Ascending aorta (tissue), 2 donors: ENCODE measurements at regions not wholly inside any gene's neighbourhood (a gene's known extent, or its start where the extent isn't known, plus 50 kb on each side); places are given as distances from the start of the nearest gene placed in this dataset.

Source experiments
- DNase-seq, 2 donors: peaks; one replicate each; pipeline ENCODE4 v3.0.0-alpha.2; 2019; ENCODE audit warnings: low spot score in 2 of 2
- H3K27ac ChIP-seq, 2 donors: fragments of 200-600 bp; sonication (generic); one replicate each; pipeline ENCODE4 v1.5.1; 2016 to 2017; ENCODE audit warnings: mild to moderate bottlenecking in 1 of 2
- H3K27me3 ChIP-seq: fragments of 200-600 bp; sonication (generic); one replicate; pipeline ENCODE4 v1.5.1; 2017
- H3K36me3 ChIP-seq, 2 donors: fragments of 200-600 bp; sonication (generic); one replicate each; pipeline ENCODE4 v1.5.1; 2016
- H3K4me1 ChIP-seq, 2 donors: fragments of 200-600 bp; sonication (generic); one replicate each; pipeline ENCODE4 v1.5.1; 2016 to 2017; ENCODE audit warnings: mild to moderate bottlenecking in 1 of 2
- H3K4me3 ChIP-seq, 2 donors: fragments of 200-600 bp; sonication (generic); one replicate each; pipeline ENCODE4 v1.5.1; 2016 to 2017; ENCODE audit warnings: mild to moderate bottlenecking in 1 of 2
- H3K9me3 ChIP-seq, 2 donors: fragments of 200-600 bp; sonication (generic); one replicate each; pipeline ENCODE4 v1.5.1; 2016
- CTCF ChIP-seq, 3 experiments: fragments of 200-600 bp in 2 of 3; fragments of 450-650 bp in 1 of 3; sonication (generic) in 2 of 3; IDR thresholded peaks; one replicate each; pipeline ENCODE4 v1.5.1; 2016 to 2019; ENCODE audit warnings: antibody characterized with exemption in 3 of 3, mild to moderate bottlenecking in 1 of 3, moderate library complexity in 1 of 3
- intact Hi-C: fragments of 100-400 bp; cut with DNase I; formaldehyde crosslinking; loops from one replicate; pipeline ENCODE4 v1.15.1; 2023

GRCh38 chr20:11795071-11795615 is 122.5 kb upstream of the BTBD3 start:
- H3K27ac ChIP-seq = no peak overlapping the region
- H3K9me3 ChIP-seq = no peaks in the 10 kb centered on the region
- no peaks in the 10 kb centered on the region for H3K36me3 ChIP-seq
- no peak for DNase-seq
- no peak for TF ChIP-seq CTCF (IDR thresholded peaks at IDR 0.05)
- H3K4me1 ChIP-seq = no peaks in the 10 kb centered on the region
- no peak overlapping the region for H3K4me3 ChIP-seq
- intact Hi-C loops = no loop called here
- H3K27me3 ChIP-seq = no peaks in the 10 kb centered on the region

- intact Hi-C loops = no loop called here
- Histone ChIP-seq H3K27ac (no peak overlapping the region), H3K4me1 (no peaks in the 10 kb centered on the region), H3K9me3 (no peaks in the 10 kb centered on the region), H3K27me3 (no peaks in the 10 kb centered on the region), H3K4me3 (no peak overlapping the region), H3K36me3 (no peaks in the 10 kb centered on the region)
- TF ChIP-seq CTCF (IDR thresholded peaks at IDR 0.05) = no peak
- DNase-seq = no peak
Measured at GRCh38 chr20:11796026-11796425, 121.7 kb upstream of the BTBD3 start.

GRCh38 chr20:11797156-11797555 is 120.5 kb upstream of the BTBD3 start:
- H3K4me1 ChIP-seq = no peaks in the 10 kb centered on the region
- no peaks in the 10 kb centered on the region for H3K36me3 ChIP-seq
- DNase-seq = no peak
- no peak overlapping the region for H3K4me3 ChIP-seq
- no peak overlapping the region for H3K27ac ChIP-seq
- H3K27me3 ChIP-seq = no peaks in the 10 kb centered on the region
- no peak for TF ChIP-seq CTCF (IDR thresholded peaks at IDR 0.05)
- intact Hi-C loops = no loop called here
- H3K9me3 ChIP-seq = no peaks in the 10 kb centered on the region

- no peaks in the 10 kb centered on the region for H3K36me3 ChIP-seq
- H3K9me3 ChIP-seq = no peaks in the 10 kb centered on the region
- intact Hi-C loops = no loop called here
- H3K4me3 ChIP-seq = no peak overlapping the region
- no peak for DNase-seq
- H3K4me1 ChIP-seq = no peaks in the 10 kb centered on the region
- H3K27ac ChIP-seq = no peak overlapping the region
- H3K27me3 ChIP-seq = no peaks in the 10 kb centered on the region
- TF ChIP-seq CTCF (IDR thresholded peaks at IDR 0.05) = no peak
Measured at GRCh38 chr20:11799281-11799684, 118.4 kb upstream of the BTBD3 start.

- no peaks in the 10 kb centered on the region for H3K36me3 ChIP-seq
- no peaks in the 10 kb centered on the region for H3K9me3 ChIP-seq
- peaks cover 0 to 4% of the 10 kb centered on the region in 2 donors for H3K4me1 ChIP-seq
- no peak for DNase-seq
- intact Hi-C loops = no loop called here
- H3K27ac ChIP-seq = no peak overlapping the region
- no peak for TF ChIP-seq CTCF (IDR thresholded peaks at IDR 0.05)
- H3K27me3 ChIP-seq = no peaks in the 10 kb centered on the region
- no peak overlapping the region for H3K4me3 ChIP-seq
Measured at GRCh38 chr20:11807054-11808048, 110.3 kb upstream of the BTBD3 start.
